GM12872 (cell line): ENCODE measurements at regions not wholly inside any gene's neighbourhood (a gene's known extent, or its start where the extent isn't known, plus 50 kb on each side); places are given as distances from the start of the nearest gene placed in this dataset.

Experiments used
- TF ChIP-seq, protein P1 (sequence below): IDR thresholded peaks from 3 replicates; pipeline ENCODE4 v1.5.1; 2011; ENCODE audit warnings: low read depth, mild to moderate bottlenecking, low read length, moderate library complexity; ENCODE audit not compliant: insufficient read depth

DNA sequence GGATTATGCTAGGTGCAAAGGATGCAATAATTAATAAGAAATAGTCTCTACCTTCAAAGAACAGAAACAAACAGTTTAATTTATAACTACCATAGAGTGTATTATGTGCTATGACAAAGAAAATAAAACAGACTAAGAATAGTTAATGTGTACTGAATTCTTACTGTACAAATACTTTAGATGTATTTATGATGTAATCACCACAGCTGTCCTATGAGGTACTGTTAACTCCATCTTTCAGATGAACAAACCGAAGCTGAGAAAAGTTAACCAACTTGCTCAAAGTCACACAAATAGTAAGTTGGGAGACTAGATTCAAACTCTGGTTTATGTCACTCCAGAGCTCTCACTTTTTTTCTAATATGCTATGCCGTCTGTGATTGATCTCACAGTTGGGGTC lies 77.0 kb upstream of the FGGY start:
- TF ChIP-seq, protein P1, sequence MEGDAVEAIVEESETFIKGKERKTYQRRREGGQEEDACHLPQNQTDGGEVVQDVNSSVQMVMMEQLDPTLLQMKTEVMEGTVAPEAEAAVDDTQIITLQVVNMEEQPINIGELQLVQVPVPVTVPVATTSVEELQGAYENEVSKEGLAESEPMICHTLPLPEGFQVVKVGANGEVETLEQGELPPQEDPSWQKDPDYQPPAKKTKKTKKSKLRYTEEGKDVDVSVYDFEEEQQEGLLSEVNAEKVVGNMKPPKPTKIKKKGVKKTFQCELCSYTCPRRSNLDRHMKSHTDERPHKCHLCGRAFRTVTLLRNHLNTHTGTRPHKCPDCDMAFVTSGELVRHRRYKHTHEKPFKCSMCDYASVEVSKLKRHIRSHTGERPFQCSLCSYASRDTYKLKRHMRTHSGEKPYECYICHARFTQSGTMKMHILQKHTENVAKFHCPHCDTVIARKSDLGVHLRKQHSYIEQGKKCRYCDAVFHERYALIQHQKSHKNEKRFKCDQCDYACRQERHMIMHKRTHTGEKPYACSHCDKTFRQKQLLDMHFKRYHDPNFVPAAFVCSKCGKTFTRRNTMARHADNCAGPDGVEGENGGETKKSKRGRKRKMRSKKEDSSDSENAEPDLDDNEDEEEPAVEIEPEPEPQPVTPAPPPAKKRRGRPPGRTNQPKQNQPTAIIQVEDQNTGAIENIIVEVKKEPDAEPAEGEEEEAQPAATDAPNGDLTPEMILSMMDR, result no peak

DNA sequence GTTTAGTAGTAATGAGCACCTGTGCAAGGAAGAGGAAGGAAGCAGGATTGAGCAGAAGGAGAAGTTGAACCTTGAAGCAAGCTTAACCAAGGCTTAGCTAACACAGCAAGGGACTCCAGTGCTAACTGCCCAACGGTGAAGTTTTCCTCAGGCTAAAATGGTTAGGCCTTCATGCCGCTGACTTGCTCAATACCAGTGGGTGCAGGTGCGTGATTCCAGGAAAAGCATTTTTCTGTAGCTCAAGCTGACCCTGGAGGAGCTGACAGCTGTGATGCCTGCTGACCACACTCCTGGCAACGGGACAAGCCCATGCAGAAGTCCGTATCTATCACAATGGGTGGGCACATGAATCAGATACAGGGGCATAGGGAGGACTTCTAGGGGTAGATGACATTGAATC lies 76.5 kb upstream of the FGGY start:
- TF ChIP-seq, protein P1, result no peak

DNA sequence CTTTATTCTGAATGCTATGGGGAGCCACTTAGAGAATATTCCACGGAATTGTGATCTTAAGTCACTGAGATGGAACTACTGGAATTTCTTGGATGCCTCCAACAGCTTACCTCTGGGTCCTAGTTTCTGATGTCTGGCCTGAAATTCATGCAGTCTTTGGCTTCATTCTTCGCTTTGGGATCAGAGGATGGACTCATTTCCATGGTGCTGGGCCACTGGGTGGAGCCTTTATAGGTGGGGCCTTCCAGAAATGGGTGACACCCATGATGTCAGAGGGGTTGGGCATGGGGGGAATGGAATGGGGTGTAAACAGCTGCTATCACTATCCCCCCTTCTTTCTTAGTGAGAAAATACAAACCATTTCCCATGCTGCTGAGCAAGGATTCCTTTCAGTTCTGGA lies 73.7 kb upstream of the FGGY start:
- TF ChIP-seq, protein P1, result no peak

DNA sequence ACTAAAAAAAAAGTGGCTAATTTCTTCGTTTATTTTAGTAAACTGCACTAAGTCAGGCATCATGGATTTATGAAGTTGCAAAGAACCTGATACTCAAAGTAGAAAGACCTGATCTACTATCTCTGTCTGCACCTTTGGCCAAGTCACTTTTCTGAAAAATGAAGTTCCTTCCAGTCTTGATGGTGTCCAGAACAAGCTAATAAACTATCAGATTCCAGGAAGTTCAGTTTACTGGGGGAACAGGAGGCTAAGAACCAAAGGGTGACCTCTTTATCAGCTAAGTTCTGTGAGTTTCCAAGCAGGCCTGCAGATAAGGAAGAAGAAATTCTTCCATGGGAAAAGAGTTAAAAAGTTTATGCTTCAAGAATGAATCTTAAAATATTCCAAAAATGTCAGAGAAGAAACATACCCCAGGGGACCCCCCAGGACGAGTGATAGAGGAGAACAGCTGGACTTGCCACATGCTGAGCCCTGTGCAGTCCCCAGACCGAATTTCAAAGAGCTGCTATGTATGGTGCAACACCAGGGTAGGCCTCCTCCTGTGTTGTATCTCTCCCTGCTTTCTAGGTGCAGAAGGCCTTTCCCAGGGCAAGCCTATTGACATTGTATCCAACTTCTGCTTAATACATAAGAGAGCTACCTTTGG lies 72.8 kb upstream of the FGGY start:
- TF ChIP-seq, protein P1, result no peak

DNA sequence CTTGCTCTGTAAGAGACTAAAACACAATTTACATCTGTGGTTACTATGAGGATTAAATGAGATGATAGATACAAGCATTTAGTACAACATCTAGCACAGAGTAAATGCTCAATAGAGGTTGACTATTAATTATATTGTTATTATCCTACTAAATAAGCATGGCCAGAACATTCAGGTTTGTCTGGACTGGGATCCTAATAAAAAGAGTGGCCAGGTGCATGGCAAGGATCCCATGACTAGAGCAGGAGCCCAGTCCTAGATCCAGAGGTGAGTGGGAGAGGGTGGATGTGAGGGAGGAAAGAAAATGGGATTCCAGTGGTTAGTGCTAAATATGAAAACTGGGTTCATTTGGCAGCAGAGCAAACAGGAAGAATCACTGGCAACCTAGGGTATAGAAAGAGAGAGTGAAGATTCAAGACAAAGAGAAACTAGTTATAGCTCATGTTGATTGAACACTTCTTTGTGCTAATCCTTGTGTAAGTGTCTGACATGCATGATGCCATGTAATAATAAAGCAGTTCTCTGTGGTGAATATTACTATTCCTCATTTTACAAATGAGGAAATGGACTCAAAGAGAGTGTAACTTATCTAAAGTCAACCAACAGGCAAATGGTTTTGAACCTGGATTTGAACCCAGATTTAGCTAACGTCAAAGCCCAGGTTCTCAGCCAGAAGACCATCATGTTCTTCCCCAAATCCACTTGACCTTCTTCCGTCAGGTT lies 71.1 kb upstream of the FGGY start:
- TF ChIP-seq, protein P1, result no peak

DNA sequence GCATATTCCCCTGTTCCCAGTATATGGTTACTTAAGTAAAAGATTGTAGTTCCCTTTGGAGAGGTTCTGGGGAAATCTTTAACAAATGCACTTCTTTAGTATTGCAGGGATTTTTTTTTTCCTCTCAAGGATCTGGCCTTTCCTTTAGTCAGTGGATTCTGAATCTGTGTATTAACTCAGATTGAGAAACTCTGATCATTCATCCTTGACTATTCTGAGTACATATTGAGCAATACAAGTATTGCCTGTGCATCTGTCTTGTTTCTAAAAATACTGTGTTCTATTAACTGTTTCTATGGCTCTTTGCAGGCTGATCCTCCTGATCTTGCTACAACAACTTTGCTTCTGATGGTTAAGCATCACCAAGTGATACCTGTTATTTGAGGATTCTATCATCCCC lies 67.8 kb upstream of the FGGY start:
- TF ChIP-seq, protein P1, result no peak

DNA sequence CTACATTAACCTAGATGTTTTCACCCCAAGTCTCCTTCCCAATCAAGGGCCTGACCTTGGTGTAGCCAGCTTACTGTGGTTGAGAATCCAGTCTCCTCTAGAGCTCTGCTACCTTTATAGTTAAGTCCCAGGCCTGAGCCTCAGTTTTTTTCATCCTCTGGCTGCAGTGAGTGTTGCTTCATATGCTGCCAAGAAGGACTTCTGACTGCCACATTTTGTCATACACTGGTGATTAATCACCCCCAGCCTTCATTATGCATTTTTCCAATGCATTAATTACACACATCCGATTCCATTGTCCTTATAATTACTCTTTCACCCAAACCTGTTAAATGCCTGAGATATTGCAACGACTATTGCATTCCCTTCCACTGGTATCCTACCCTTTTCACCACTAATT lies 66.3 kb upstream of the FGGY start:
- TF ChIP-seq, protein P1, result no peak
